OCI-LY3 (cell line): ENCODE measurements at regions not wholly inside any gene's neighbourhood (a gene's known extent, or its start where the extent isn't known, plus 50 kb on each side); places are given as distances from the start of the nearest gene placed in this dataset.

Source experiments
- H2AFZ ChIP-seq: fragments of 200-600, 300-600 bp; shearing (Covaris generic); 2 replicates; pipeline ENCODE4 v1.6.0; 2014; ENCODE audit warnings: antibody characterized with exemption, low read depth, low read length
- H3K27ac ChIP-seq: fragments of 200-600, 300-600 bp; sonication (generic); 2 replicates; pipeline ENCODE4 v1.5.1; 2014; ENCODE audit warnings: mild to moderate bottlenecking, low read length, moderate library complexity, mixed read lengths
- H3K27me3 ChIP-seq: fragments of 200-600, 300-600 bp; sonication (generic); 2 replicates; pipeline ENCODE4 v1.6.1; 2014; ENCODE audit warnings: low read depth, low read length, mixed read lengths
- H3K36me3 ChIP-seq: fragments of 200-600, 300-600 bp; sonication (generic); replicated peaks from 2 replicates; pipeline ENCODE3; 2014; ENCODE audit warnings: low read depth, low read length, mixed read lengths
- H3K4me1 ChIP-seq: fragments of 300-600, 200-600 bp; sonication (generic); 2 replicates; pipeline ENCODE4 v1.6.1; 2014; ENCODE audit warnings: low read length, mixed read lengths
- H3K4me2 ChIP-seq: fragments of 200-600, 300-600 bp; sonication (generic); 2 replicates; pipeline ENCODE4 v1.6.1; 2014; ENCODE audit warnings: low read length, mixed read lengths
- H3K4me3 ChIP-seq: fragments of 300-600, 200-600 bp; sonication (generic); 2 replicates; pipeline ENCODE4 v1.5.1; 2014; ENCODE audit warnings: antibody characterized with exemption, mild to moderate bottlenecking, low read length, moderate library complexity
- H3K79me2 ChIP-seq: fragments of 300-600, 200-600 bp; shearing (Covaris generic); 2 replicates; pipeline ENCODE4 v1.6.1; 2014; ENCODE audit warnings: mild to moderate bottlenecking, low read length, mixed read lengths
- H3K9ac ChIP-seq: fragments of 300-600, 200-600 bp; shearing (Covaris generic); 2 replicates; pipeline ENCODE4 v1.6.0; 2014; ENCODE audit warnings: mild to moderate bottlenecking, low read length, moderate library complexity
- H3K9me3 ChIP-seq: fragments of 200-600, 300-600 bp; shearing (Covaris generic); 2 replicates; pipeline ENCODE4 v1.6.1; 2014; ENCODE audit warnings: low read length, mixed read lengths; ENCODE audit not compliant: insufficient read depth
- H4K20me1 ChIP-seq: fragments of 200-600, 300-600 bp; sonication (generic); 2 replicates; pipeline ENCODE4 v1.6.1; 2016; ENCODE audit warnings: low read length, mixed read lengths; ENCODE audit not compliant: insufficient read depth
- EZH2phosphoT487 ChIP-seq: fragments of 200-600 bp; shearing (Covaris generic); IDR thresholded peaks from 2 replicates; pipeline ENCODE4 v1.6.1; 2018; ENCODE audit warnings: antibody characterized with exemption, mixed run types, low read depth
- TF ChIP-seq, protein P1 (sequence below): fragments of 200-600, 300-600 bp; sonication (generic); IDR thresholded peaks from 2 replicates; pipeline ENCODE4 v1.5.1; 2014; ENCODE audit warnings: antibody characterized with exemption, low read length, low read depth

DNA sequence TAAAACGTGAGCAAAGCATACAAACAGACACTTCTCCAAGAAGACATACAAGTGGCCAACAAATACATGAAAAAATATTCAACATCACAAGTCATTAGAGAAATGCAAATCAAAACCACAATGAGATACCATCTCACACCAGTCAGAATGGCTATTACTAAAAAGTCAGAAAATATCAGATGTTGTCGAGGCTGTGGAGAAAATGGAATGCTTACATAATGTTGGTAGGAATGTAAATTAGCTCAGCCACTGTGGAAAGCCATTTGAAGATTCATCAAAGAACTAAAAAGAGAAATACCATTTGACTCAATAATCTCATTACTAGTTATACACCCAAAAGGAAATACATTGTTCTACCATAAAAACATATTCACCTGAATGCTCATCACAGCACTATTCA, 825.7 kb downstream of the SUCLG1 start:
- no peaks in the 10 kb centered on the region for H3K79me2 ChIP-seq
- H3K4me1 ChIP-seq: no peaks in the 10 kb centered on the region
- no peak overlapping the region for H3K9ac ChIP-seq
- H3K27me3 ChIP-seq: no peaks in the 10 kb centered on the region
- no peak for TF ChIP-seq EZH2phosphoT487
- TF ChIP-seq, protein P1, sequence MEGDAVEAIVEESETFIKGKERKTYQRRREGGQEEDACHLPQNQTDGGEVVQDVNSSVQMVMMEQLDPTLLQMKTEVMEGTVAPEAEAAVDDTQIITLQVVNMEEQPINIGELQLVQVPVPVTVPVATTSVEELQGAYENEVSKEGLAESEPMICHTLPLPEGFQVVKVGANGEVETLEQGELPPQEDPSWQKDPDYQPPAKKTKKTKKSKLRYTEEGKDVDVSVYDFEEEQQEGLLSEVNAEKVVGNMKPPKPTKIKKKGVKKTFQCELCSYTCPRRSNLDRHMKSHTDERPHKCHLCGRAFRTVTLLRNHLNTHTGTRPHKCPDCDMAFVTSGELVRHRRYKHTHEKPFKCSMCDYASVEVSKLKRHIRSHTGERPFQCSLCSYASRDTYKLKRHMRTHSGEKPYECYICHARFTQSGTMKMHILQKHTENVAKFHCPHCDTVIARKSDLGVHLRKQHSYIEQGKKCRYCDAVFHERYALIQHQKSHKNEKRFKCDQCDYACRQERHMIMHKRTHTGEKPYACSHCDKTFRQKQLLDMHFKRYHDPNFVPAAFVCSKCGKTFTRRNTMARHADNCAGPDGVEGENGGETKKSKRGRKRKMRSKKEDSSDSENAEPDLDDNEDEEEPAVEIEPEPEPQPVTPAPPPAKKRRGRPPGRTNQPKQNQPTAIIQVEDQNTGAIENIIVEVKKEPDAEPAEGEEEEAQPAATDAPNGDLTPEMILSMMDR: no peak
- no peaks in the 10 kb centered on the region for H3K9me3 ChIP-seq
- H3K4me3 ChIP-seq: no peak overlapping the region
- H3K36me3 ChIP-seq: no peaks in the 10 kb centered on the region
- H4K20me1 ChIP-seq: no peaks in the 10 kb centered on the region
- no peak overlapping the region for H3K4me2 ChIP-seq
- H2AFZ ChIP-seq: no peak overlapping the region
- H3K27ac ChIP-seq: no peak overlapping the region

GRCh38 chr2:83630351-83630750, 828.7 kb downstream of the SUCLG1 start:
- H4K20me1 ChIP-seq: no peaks in the 10 kb centered on the region
- H3K27ac ChIP-seq: no peak overlapping the region
- no peak overlapping the region for H3K4me3 ChIP-seq
- H3K9me3 ChIP-seq: no peaks in the 10 kb centered on the region
- H3K9ac ChIP-seq: no peak overlapping the region
- no peaks in the 10 kb centered on the region for H3K36me3 ChIP-seq
- TF ChIP-seq, protein P1: no peak
- no peak for TF ChIP-seq EZH2phosphoT487
- no peak overlapping the region for H3K4me2 ChIP-seq
- H3K4me1 ChIP-seq: no peaks in the 10 kb centered on the region
- no peaks in the 10 kb centered on the region for H3K79me2 ChIP-seq
- no peak overlapping the region for H2AFZ ChIP-seq
- H3K27me3 ChIP-seq: no peaks in the 10 kb centered on the region

GRCh38 chr2:83615511-83615910, 843.6 kb downstream of the SUCLG1 start:
- Histone ChIP-seq H3K27ac (no peak overlapping the region), H3K36me3 (no peaks in the 10 kb centered on the region), H3K9me3 (no peaks in the 10 kb centered on the region; the same call in 1 of the 2 replicates), H3K4me1 (no peaks in the 10 kb centered on the region), H4K20me1 (no peaks in the 10 kb centered on the region), H3K79me2 (no peaks in the 10 kb centered on the region), H2AFZ (no peak overlapping the region), H3K27me3 (no peaks in the 10 kb centered on the region), H3K4me3 (no peak overlapping the region), H3K4me2 (no peak overlapping the region), H3K9ac (no peak overlapping the region)
- TF ChIP-seq, protein P1: no peak
- TF ChIP-seq EZH2phosphoT487: no peak

DNA sequence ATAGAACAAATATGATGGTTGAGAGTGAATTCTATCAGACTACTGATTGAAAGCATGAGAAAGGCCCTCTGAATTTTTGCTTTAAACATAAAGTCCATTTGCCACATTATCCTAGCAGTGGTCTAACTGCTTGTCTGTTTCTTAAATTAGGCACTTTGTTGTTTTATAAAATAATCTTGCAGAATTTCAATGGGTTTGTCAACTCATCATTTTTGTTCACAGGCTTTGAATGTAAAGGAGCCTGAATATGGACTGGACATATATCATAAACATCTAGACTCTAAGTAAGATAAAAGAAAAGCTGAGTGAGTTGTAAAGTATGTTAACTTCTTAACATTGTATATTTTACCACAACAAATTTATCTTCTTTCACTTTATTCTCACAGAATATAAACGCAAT, 845.9 kb downstream of the SUCLG1 start:
- Histone ChIP-seq H3K4me1 (no peaks in the 10 kb centered on the region), H3K27ac (no peak overlapping the region), H3K4me3 (no peak overlapping the region), H3K36me3 (no peaks in the 10 kb centered on the region), H3K9me3 (no peaks in the 10 kb centered on the region), H3K27me3 (no peaks in the 10 kb centered on the region), H4K20me1 (no peaks in the 10 kb centered on the region), H3K79me2 (no peaks in the 10 kb centered on the region), H2AFZ (no peak overlapping the region), H3K9ac (no peak overlapping the region), H3K4me2 (no peak overlapping the region)
- no peak for TF ChIP-seq EZH2phosphoT487
- TF ChIP-seq, protein P1: no peak
